Activated naive CD4-positive, alpha-beta T cell treated with anti-CD3 and anti-CD28 coated beads for 36 hours (primary cell): ENCODE measurements at regions not wholly inside any gene's neighbourhood (a gene's known extent, or its start where the extent isn't known, plus 50 kb on each side); places are given as distances from the start of the nearest gene placed in this dataset.

Experiments
- CTCF ChIA-PET: fragments of 350-600 bp; sonication (Branson Sonifier 250); formaldehyde crosslinking; loops from one replicate; lab custom pipeline; 2021; ENCODE audit warnings: antibody characterized with exemption; lab: Charles Lee
- DNase-seq: peaks from one replicate; pipeline ENCODE4 v3.0.0-alpha.2; 2020
- H3K27ac Mint-ChIP-seq: one replicate; pipeline ENCODE4 v1.8.0; 2021; ENCODE audit warnings: mild to moderate bottlenecking, mixed read lengths
- H3K27me3 Mint-ChIP-seq: one replicate; pipeline ENCODE4 v1.8.0; 2021; ENCODE audit warnings: low read depth, mixed read lengths
- H3K36me3 Mint-ChIP-seq: one replicate; pipeline ENCODE4 v1.8.0; 2021; ENCODE audit warnings: low read depth, mixed read lengths
- H3K4me1 Mint-ChIP-seq: one replicate; pipeline ENCODE4 v1.8.0; 2021; ENCODE audit warnings: low read depth, mixed read lengths
- H3K4me3 Mint-ChIP-seq: one replicate; pipeline ENCODE4 v1.8.0; 2021; ENCODE audit warnings: mild to moderate bottlenecking, moderate library complexity, mixed read lengths
- H3K9me3 Mint-ChIP-seq: one replicate; pipeline ENCODE4 v1.8.0; 2021; ENCODE audit warnings: mixed read lengths
- intact Hi-C: fragments of 100-400 bp; cut with micrococcal nuclease; formaldehyde crosslinking; loops from one replicate; pipeline ENCODE4 v1.15.1; 2023

DNA sequence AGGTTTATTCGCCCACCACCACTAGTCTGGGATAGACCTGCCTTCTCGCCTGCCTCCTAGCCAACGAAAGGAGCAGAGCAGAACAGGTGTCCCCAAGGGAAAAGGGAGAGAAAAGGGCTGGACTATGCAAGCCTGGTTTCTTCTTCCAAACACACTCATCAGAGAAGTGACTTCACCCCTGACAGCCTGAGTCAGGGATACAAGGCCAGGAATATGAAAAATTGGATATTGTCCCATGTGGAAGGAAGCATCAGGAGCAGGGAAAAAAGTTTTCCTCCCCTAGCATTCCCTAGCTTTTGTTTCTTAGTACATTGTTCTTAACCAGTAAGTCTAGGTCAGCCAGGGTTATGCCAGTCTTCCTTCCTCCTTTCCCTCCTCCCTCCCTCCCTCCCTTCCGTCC, 56.9 kb upstream of the TNRC6B start:
- H3K4me3 Mint-ChIP-seq, result no peak overlapping the region
- H3K36me3 Mint-ChIP-seq, result peaks cover 2% of the 10 kb centered on the region
- H3K4me1 Mint-ChIP-seq, result peaks cover 58% of the 10 kb centered on the region
- no peaks in the 10 kb centered on the region for H3K27me3 Mint-ChIP-seq
- H3K9me3 Mint-ChIP-seq, result no peaks in the 10 kb centered on the region
- H3K27ac Mint-ChIP-seq, result no peak overlapping the region
- CTCF ChIA-PET, result interaction anchor here (0.5 to 0.6 kb wide), 2 partner anchors 24 to 67 kb away, joined by 3 read pairs; no protein-coding TSS in a partner anchor
- intact Hi-C loops, result no loop called here
- DNase-seq, result no peak

GRCh38 chr22:40121461-40121860, 56.3 kb upstream of the TNRC6B start:
- no peak for DNase-seq
- H3K9me3 Mint-ChIP-seq, result no peaks in the 10 kb centered on the region
- CTCF ChIA-PET, result interaction anchor here (0.5 kb wide), 1 partner anchor 67 kb away, joined by 3 read pairs; no protein-coding TSS in a partner anchor
- peaks cover 52% of the 10 kb centered on the region for H3K4me1 Mint-ChIP-seq
- H3K4me3 Mint-ChIP-seq, result no peak overlapping the region
- H3K27ac Mint-ChIP-seq, result no peak overlapping the region
- H3K27me3 Mint-ChIP-seq, result no peaks in the 10 kb centered on the region
- intact Hi-C loops, result no loop called here
- peaks cover 2% of the 10 kb centered on the region for H3K36me3 Mint-ChIP-seq

- no peaks in the 10 kb centered on the region for H3K9me3 Mint-ChIP-seq
- peaks cover 6% of the 10 kb centered on the region for H3K36me3 Mint-ChIP-seq
- no peak overlapping the region for H3K4me3 Mint-ChIP-seq
- CTCF ChIA-PET, result interaction anchor here (1.4 kb wide), 1 partner anchor 225 kb away, joined by 6 read pairs; no protein-coding TSS in a partner anchor
- H3K27me3 Mint-ChIP-seq, result no peaks in the 10 kb centered on the region
- peaks cover 42% of the 10 kb centered on the region for H3K4me1 Mint-ChIP-seq
- intact Hi-C loops, result no loop called here
- no peak overlapping the region for H3K27ac Mint-ChIP-seq
- DNase-seq, result no peak
Measured at GRCh38 chr22:40122792-40123191, 54.9 kb upstream of the TNRC6B start.

DNA sequence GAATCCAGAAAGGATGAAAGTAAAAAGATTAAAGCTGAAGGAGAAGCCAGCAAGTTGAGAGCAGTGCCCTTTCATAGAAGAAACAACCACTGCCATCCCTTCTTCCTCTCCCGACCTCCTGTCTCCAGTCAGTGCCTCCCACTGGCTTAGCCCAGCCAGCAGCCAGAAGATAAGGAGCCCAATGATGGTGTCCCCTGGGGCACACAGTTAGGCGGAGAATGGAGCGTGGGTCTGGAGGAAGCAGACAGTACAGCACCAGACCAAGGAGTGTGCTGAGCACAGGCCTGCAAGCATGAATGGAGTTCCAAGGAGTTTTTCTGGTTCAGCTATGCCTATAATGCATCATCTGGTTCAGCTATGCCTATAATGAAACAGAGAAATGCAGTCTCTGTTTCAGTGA, 54.3 kb upstream of the TNRC6B start:
- CTCF ChIA-PET, result interaction anchor here (0.8 to 1.4 kb wide), 3 partner anchors 11 to 225 kb away, joined by 3 to 6 read pairs (median 3); no protein-coding TSS in a partner anchor
- no peaks in the 10 kb centered on the region for H3K9me3 Mint-ChIP-seq
- no peak overlapping the region for H3K27ac Mint-ChIP-seq
- DNase-seq, result no peak
- H3K4me1 Mint-ChIP-seq, result peaks cover 38% of the 10 kb centered on the region
- intact Hi-C loops, result no loop called here
- H3K27me3 Mint-ChIP-seq, result no peaks in the 10 kb centered on the region
- H3K4me3 Mint-ChIP-seq, result no peak overlapping the region
- peaks cover 9% of the 10 kb centered on the region for H3K36me3 Mint-ChIP-seq
